ENCODE measurements at regions not wholly inside any gene's neighbourhood (a gene's known extent, or its start where the extent isn't known, plus 50 kb on each side); places are given as distances from the start of the nearest gene placed in this dataset.

DNA sequence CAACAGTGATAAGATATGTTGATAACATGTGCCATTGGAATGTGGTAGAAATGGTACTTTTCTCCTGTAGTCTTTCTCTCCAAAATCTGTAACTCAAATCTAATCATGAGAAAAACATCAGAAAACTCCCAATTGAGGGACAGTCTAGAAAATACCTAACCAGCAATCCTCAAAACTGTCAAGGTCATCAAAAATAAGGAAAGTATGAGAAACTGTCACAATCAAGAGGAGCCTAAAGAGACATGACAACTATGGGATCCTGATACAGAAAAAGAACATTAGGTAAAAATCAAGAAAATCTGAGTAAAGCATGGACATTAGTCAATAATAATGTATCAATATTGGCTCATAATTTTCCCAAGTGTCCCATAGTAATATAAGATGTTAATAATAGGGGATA, 124.5 kb upstream of the PPP1R2C start:
- Histone ChIP-seq H3K4me1 (ENCODE audit: control insufficient read depth, insufficient read depth, low read length) (no peaks in the 10 kb centered on the region), H3K9me3 (ENCODE audit: control insufficient read depth, low read length) (no peaks in the 10 kb centered on the region), H3K4me3 (ENCODE audit: low read length) (no peak overlapping the region), H3K36me3 (ENCODE audit: control insufficient read depth, insufficient read depth, low read length) (no peaks in the 10 kb centered on the region), H3K27me3 (ENCODE audit: control insufficient read depth, insufficient read depth, low read length) (no peaks in the 10 kb centered on the region), H3K9ac (ENCODE audit: low read length) (no peak overlapping the region)

DNA sequence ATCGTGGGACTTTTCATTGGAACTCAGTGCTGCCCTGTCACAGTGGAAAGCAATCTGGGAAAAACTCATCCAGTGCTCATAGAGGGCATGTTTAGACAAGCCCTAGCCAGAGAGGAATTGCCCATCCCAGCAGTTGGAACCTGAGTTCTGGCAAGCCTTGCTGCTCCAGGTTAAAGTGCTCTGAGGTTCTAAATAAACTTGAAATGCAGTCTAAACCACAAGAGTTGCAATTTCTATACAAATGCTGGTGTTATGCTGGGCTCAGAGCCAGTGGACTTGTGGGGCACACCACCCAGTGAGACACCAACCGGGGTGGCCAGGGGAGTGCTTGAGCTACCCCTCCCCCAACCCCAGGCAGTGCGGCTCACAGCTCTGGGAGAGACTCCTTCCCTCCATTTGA, 142.8 kb upstream of the PPP1R2C start:
- Histone ChIP-seq H3K36me3 (ENCODE audit: control insufficient read depth, insufficient read depth, low read length) (no peaks in the 10 kb centered on the region), H3K4me1 (ENCODE audit: control insufficient read depth, insufficient read depth, low read length) (no peaks in the 10 kb centered on the region), H3K4me3 (ENCODE audit: low read length) (no peak overlapping the region), H3K9me3 (ENCODE audit: control insufficient read depth, low read length) (no peaks in the 10 kb centered on the region), H3K27me3 (ENCODE audit: control insufficient read depth, insufficient read depth, low read length) (no peaks in the 10 kb centered on the region), H3K9ac (ENCODE audit: low read length) (no peak overlapping the region)

GRCh38 chrX:42930071-42930470, 152.1 kb upstream of the PPP1R2C start:
- Histone ChIP-seq H3K36me3 (ENCODE audit: control insufficient read depth, insufficient read depth, low read length) (no peaks in the 10 kb centered on the region), H3K27me3 (ENCODE audit: control insufficient read depth, insufficient read depth, low read length) (no peaks in the 10 kb centered on the region), H3K4me3 (ENCODE audit: low read length) (no peak overlapping the region), H3K9me3 (ENCODE audit: control insufficient read depth, low read length) (no peaks in the 10 kb centered on the region), H3K4me1 (ENCODE audit: control insufficient read depth, insufficient read depth, low read length) (no peaks in the 10 kb centered on the region), H3K9ac (ENCODE audit: low read length) (no peak overlapping the region)

GRCh38 chrX:42930951-42931350, 153.0 kb upstream of the PPP1R2C start:
- Histone ChIP-seq H3K36me3 (ENCODE audit: control insufficient read depth, insufficient read depth, low read length) (no peaks in the 10 kb centered on the region), H3K4me1 (ENCODE audit: control insufficient read depth, insufficient read depth, low read length) (no peaks in the 10 kb centered on the region), H3K9me3 (ENCODE audit: control insufficient read depth, low read length) (no peaks in the 10 kb centered on the region), H3K27me3 (ENCODE audit: control insufficient read depth, insufficient read depth, low read length) (no peaks in the 10 kb centered on the region), H3K9ac (ENCODE audit: low read length) (no peak overlapping the region), H3K4me3 (ENCODE audit: low read length) (no peak overlapping the region)

GRCh38 chrX:42933187-42933586, 155.2 kb upstream of the PPP1R2C start:
- no peak overlapping the region for H3K9ac ChIP-seq (ENCODE audit: low read length)
- H3K27me3 ChIP-seq (ENCODE audit: control insufficient read depth, insufficient read depth, low read length) = no peaks in the 10 kb centered on the region
- H3K36me3 ChIP-seq (ENCODE audit: control insufficient read depth, insufficient read depth, low read length) = no peaks in the 10 kb centered on the region
- H3K9me3 ChIP-seq (ENCODE audit: control insufficient read depth, low read length) = no peaks in the 10 kb centered on the region
- H3K4me3 ChIP-seq (ENCODE audit: low read length) = no peak overlapping the region
- no peaks in the 10 kb centered on the region for H3K4me1 ChIP-seq (ENCODE audit: control insufficient read depth, insufficient read depth, low read length)

- Histone ChIP-seq H3K36me3 (ENCODE audit: control insufficient read depth, insufficient read depth, low read length) (no peaks in the 10 kb centered on the region), H3K4me1 (ENCODE audit: control insufficient read depth, insufficient read depth, low read length) (no peaks in the 10 kb centered on the region), H3K27me3 (ENCODE audit: control insufficient read depth, insufficient read depth, low read length) (no peaks in the 10 kb centered on the region), H3K4me3 (ENCODE audit: low read length) (no peak overlapping the region), H3K9me3 (ENCODE audit: control insufficient read depth, low read length) (no peaks in the 10 kb centered on the region), H3K9ac (ENCODE audit: low read length) (no peak overlapping the region)
Measured at GRCh38 chrX:42934020-42934726, 156.2 kb upstream of the PPP1R2C start.

DNA sequence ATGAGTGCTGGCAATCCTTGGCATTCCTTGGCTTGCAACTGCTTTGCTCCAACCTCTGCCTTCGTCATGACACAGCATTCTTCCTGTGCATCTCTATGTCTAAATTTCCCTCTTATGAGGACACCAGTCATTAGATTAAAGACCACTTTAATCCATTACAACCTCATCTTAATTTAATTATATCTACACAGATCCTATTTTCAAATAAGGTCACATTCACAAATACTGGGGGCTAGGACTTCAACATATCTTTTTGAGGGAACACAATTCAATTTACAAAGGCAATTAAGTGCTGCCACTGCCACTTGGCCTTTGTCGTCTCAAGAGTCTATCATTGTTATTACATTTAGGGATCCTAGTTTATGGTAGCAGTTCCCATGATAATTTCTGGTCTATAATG, 163.7 kb upstream of the PPP1R2C start:
- H3K9me3 ChIP-seq (ENCODE audit: control insufficient read depth, low read length) = no peaks in the 10 kb centered on the region
- no peaks in the 10 kb centered on the region for H3K27me3 ChIP-seq (ENCODE audit: control insufficient read depth, insufficient read depth, low read length)
- H3K36me3 ChIP-seq (ENCODE audit: control insufficient read depth, insufficient read depth, low read length) = no peaks in the 10 kb centered on the region
- H3K4me1 ChIP-seq (ENCODE audit: control insufficient read depth, insufficient read depth, low read length) = peaks cover 5% of the 10 kb centered on the region
- H3K9ac ChIP-seq (ENCODE audit: low read length) = no peak overlapping the region
- no peak overlapping the region for H3K4me3 ChIP-seq (ENCODE audit: low read length)

DNA sequence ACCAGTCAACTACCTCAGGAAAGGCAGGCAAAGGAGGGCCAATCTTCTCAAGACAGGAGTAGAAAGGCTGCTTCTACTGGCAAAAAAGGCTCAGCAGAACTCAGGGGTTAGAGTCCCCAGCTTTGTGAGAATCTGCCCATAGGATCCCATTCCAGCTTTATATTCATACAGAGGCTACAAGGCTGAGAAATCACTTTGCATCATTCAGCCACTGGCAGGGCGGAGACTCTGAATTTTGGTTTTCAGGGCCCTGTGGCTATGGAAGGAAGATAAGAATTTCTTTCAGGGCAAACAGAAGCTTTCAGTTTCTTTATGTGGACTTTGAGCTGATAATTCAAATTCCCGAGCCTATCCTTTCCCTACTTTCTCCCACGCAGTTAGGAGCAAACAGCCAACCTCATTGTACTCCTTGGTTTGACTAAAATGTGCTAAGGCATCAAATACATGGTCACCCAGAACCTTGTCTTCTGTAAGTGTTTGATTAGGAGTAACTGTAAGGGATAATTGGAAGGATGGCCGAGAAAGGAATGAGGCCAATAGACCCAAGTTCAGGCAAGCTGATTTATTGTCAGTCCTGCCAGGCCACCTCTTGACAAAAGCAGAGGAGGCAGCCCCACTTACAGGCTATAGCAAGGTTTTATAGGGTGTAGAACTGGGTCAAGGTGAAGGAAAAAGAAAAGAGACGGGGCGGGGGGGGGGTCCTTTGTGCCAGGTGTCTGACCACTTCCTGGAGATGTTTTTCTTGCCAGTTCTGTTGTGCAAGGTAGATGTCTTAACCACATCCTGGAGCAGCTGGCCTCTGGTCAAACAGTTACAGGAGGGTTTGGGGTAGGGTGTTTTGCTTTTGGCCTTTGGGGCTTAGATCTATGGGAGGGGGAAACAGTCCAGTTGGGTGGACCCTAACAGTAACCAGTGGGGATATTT, 165.3 kb upstream of the PPP1R2C start:
- Histone ChIP-seq H3K9ac (ENCODE audit: low read length) (no peak overlapping the region), H3K27me3 (ENCODE audit: control insufficient read depth, insufficient read depth, low read length) (no peaks in the 10 kb centered on the region), H3K4me1 (ENCODE audit: control insufficient read depth, insufficient read depth, low read length) (peaks cover 5% of the 10 kb centered on the region), H3K9me3 (ENCODE audit: control insufficient read depth, low read length) (no peaks in the 10 kb centered on the region), H3K4me3 (ENCODE audit: low read length) (no peak overlapping the region), H3K36me3 (ENCODE audit: control insufficient read depth, insufficient read depth, low read length) (no peaks in the 10 kb centered on the region)

DNA sequence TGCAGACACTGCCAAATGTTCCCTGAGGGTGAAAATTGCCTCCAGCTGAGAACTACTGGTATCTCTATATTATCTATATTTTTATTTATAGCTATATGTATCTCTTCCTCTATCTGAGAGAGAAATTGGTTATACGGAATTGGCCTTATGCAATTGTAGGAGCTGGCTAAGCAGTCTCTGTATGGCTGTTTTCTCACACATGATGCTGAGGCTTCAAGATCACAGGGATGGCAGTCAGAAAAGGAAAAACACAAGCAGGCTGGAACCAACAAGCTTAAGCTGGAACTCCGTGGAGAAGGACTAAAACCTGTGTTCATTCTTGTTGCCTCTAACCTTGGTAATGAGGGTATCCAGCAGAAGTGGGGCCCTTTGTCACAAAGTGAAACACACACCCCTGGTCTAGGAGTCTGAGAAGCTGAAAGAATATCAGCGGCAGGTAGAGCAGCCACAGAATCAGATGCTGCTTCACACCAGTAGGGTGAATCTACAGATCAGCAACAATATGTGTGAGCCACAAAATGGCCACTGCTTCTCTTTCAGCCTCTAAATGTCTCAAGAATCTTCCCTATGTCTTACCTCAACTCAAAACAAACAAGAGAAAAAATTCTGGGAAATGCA, 166.5 kb upstream of the PPP1R2C start:
- no peaks in the 10 kb centered on the region for H3K27me3 ChIP-seq (ENCODE audit: control insufficient read depth, insufficient read depth, low read length)
- H3K9ac ChIP-seq (ENCODE audit: low read length) = no peak overlapping the region
- H3K9me3 ChIP-seq (ENCODE audit: control insufficient read depth, low read length) = no peaks in the 10 kb centered on the region
- no peak overlapping the region for H3K4me3 ChIP-seq (ENCODE audit: low read length)
- H3K36me3 ChIP-seq (ENCODE audit: control insufficient read depth, insufficient read depth, low read length) = no peaks in the 10 kb centered on the region
- peaks cover 5% of the 10 kb centered on the region for H3K4me1 ChIP-seq (ENCODE audit: control insufficient read depth, insufficient read depth, low read length)

- Histone ChIP-seq H3K9ac (ENCODE audit: low read length) (no peak overlapping the region), H3K4me3 (ENCODE audit: low read length) (no peak overlapping the region), H3K9me3 (ENCODE audit: control insufficient read depth, low read length) (no peaks in the 10 kb centered on the region), H3K36me3 (ENCODE audit: control insufficient read depth, insufficient read depth, low read length) (no peaks in the 10 kb centered on the region), H3K4me1 (ENCODE audit: control insufficient read depth, insufficient read depth, low read length) (peaks cover 5% of the 10 kb centered on the region), H3K27me3 (ENCODE audit: control insufficient read depth, insufficient read depth, low read length) (no peaks in the 10 kb centered on the region)
Measured at GRCh38 chrX:42946544-42947194, 168.7 kb upstream of the PPP1R2C start.

GRCh38 chrX:42948723-42949657, 171.0 kb upstream of the PPP1R2C start:
- Histone ChIP-seq H3K36me3 (ENCODE audit: control insufficient read depth, insufficient read depth, low read length) (no peaks in the 10 kb centered on the region), H3K4me1 (ENCODE audit: control insufficient read depth, insufficient read depth, low read length) (no peaks in the 10 kb centered on the region), H3K9ac (ENCODE audit: low read length) (no peak overlapping the region), H3K27me3 (ENCODE audit: control insufficient read depth, insufficient read depth, low read length) (no peaks in the 10 kb centered on the region), H3K9me3 (ENCODE audit: control insufficient read depth, low read length) (no peaks in the 10 kb centered on the region), H3K4me3 (ENCODE audit: low read length) (no peak overlapping the region)
